ENCODE measurements at regions not wholly inside any gene's neighbourhood (a gene's known extent, or its start where the extent isn't known, plus 50 kb on each side); places are given as distances from the start of the nearest gene placed in this dataset.

DNA sequence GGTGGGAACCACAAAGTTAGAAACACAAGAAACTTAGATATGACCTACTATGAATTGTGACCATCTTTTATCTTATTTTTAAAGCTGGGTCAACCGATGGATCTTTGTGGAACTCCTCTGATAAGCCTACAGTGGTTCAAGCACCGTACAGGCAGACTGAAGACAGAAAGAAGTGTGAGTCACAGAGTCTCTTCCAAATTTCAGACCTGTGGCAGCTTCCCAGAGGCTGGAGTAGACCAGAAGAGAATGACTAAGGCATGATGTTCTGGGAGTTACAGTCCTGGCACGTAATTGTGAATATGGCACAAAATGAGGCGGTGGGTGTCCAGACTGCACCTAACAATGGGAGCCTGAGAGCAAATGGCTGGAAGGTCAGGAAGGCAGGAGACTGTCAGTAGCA is 70.0 kb downstream of the LMO4 start:
- no peak overlapping the region for H3K4me3 Mint-ChIP-seq (ENCODE audit: unreplicated experiment)
- CTCF ChIA-PET: interaction anchor here (0.7 to 1.0 kb wide), 2 partner anchors 12 to 39 kb away, joined by 3 read pairs; no protein-coding TSS in a partner anchor
- H3K36me3 Mint-ChIP-seq (ENCODE audit: insufficient read depth, unreplicated experiment): no peaks in the 10 kb centered on the region
- H3K27me3 Mint-ChIP-seq (ENCODE audit: insufficient read depth, unreplicated experiment): no peaks in the 10 kb centered on the region
- no TSS peak for BruUV-seq (replicated peaks)
- peaks cover 13% of the 10 kb centered on the region for H3K4me1 Mint-ChIP-seq (ENCODE audit: insufficient read depth, unreplicated experiment)
- peak overlapping the region; percentile 86 for H3K27ac Mint-ChIP-seq (ENCODE audit: low read depth, unreplicated experiment)
- POLR2A ChIA-PET: interaction anchor here (0.7 to 3.2 kb wide), 10 partner anchors 22 to 905 kb away, joined by 3 to 23 read pairs (median 4); partner anchors contain the start of gene LMO4
- intact Hi-C loops (cut with micrococcal nuclease): loop anchor here (5.0 kb wide), 1 partner anchor 66 kb away; no protein-coding TSS in a partner anchor
- no peaks in the 10 kb centered on the region for H3K9me3 Mint-ChIP-seq (ENCODE audit: unreplicated experiment)
- TF ChIP-seq, protein P1, sequence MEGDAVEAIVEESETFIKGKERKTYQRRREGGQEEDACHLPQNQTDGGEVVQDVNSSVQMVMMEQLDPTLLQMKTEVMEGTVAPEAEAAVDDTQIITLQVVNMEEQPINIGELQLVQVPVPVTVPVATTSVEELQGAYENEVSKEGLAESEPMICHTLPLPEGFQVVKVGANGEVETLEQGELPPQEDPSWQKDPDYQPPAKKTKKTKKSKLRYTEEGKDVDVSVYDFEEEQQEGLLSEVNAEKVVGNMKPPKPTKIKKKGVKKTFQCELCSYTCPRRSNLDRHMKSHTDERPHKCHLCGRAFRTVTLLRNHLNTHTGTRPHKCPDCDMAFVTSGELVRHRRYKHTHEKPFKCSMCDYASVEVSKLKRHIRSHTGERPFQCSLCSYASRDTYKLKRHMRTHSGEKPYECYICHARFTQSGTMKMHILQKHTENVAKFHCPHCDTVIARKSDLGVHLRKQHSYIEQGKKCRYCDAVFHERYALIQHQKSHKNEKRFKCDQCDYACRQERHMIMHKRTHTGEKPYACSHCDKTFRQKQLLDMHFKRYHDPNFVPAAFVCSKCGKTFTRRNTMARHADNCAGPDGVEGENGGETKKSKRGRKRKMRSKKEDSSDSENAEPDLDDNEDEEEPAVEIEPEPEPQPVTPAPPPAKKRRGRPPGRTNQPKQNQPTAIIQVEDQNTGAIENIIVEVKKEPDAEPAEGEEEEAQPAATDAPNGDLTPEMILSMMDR (IDR thresholded peaks at IDR 0.05; ENCODE audit: unreplicated experiment): no peak
- DNase-seq (ENCODE audit: unreplicated experiment): peak; percentile 87

DNA sequence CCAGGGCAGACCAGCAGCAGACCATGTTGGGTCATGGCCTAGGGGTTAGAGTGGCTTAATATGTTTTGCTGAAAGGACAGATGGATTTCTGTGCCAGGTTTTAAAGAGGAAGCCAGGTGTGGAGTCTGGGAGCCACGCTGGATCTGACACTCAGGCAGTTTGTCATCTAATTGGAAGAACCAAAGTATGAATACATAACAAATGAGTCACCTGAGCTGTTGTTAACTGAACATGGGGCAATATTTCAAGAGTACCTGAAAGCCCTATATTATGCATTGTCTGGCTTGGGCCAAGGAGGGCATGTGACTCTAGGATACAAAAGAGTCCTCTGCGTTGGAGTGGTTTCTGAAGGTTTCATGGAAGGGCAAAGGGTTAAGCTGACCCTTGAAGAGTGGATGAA is 70.6 kb downstream of the LMO4 start:
- ChIA-PET POLR2A (interaction anchor here (0.6 to 3.2 kb wide), 11 partner anchors 10 to 904 kb away, joined by 3 to 23 read pairs (median 4); partner anchors contain the start of gene LMO4), CTCF (interaction anchor here (0.6 to 1.7 kb wide), 6 partner anchors 9 to 554 kb away, joined by 3 to 5 read pairs (median 3); no protein-coding TSS in a partner anchor)
- Mint-ChIP-seq H3K27me3 (ENCODE audit: insufficient read depth, unreplicated experiment) (no peaks in the 10 kb centered on the region), H3K9me3 (ENCODE audit: unreplicated experiment) (no peaks in the 10 kb centered on the region), H3K4me3 (ENCODE audit: unreplicated experiment) (no peak overlapping the region), H3K36me3 (ENCODE audit: insufficient read depth, unreplicated experiment) (no peaks in the 10 kb centered on the region), H3K27ac (ENCODE audit: low read depth, unreplicated experiment) (peak overlapping the region; percentile 86), H3K4me1 (ENCODE audit: insufficient read depth, unreplicated experiment) (peaks cover 19% of the 10 kb centered on the region)
- no TSS peak for BruUV-seq (replicated peaks)
- TF ChIP-seq, protein P1 (IDR thresholded peaks at IDR 0.05; ENCODE audit: unreplicated experiment): no peak
- DNase-seq (ENCODE audit: unreplicated experiment): peak; percentile 82
- intact Hi-C loops (cut with micrococcal nuclease): loop anchor here (5.0 kb wide), 1 partner anchor 67 kb away; no protein-coding TSS in a partner anchor

DNA sequence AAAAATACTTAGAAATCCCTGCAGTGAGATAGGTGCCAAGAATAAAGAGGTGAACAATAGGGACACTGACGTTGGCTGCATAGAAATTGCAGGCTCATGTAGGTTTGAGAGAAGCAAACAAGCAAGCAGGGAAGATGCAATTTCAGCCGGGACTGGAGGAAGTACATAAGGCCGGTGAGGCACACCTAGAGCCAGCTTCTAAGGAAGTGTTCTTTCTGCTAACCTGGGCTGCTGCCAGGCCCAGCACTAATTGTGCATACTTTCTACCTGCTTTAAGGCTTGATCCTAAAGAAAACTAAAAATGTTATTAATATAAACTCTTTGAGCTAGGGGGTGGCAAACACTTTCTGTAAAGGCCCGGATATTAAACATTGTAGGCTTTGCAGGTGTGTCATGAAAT is 71.0 kb downstream of the LMO4 start:
- ChIA-PET CTCF (interaction anchor here (0.5 to 1.7 kb wide), 5 partner anchors 9 to 568 kb away, joined by 3 to 5 read pairs (median 3); no protein-coding TSS in a partner anchor), POLR2A (interaction anchor here (0.6 to 3.2 kb wide), 7 partner anchors 10 to 661 kb away, joined by 3 to 23 read pairs (median 4); partner anchors contain the start of gene LMO4)
- Mint-ChIP-seq H3K27me3 (ENCODE audit: insufficient read depth, unreplicated experiment) (no peaks in the 10 kb centered on the region), H3K27ac (ENCODE audit: low read depth, unreplicated experiment) (peak overlapping the region; percentile 86), H3K4me1 (ENCODE audit: insufficient read depth, unreplicated experiment) (peaks cover 22% of the 10 kb centered on the region), H3K36me3 (ENCODE audit: insufficient read depth, unreplicated experiment) (no peaks in the 10 kb centered on the region), H3K4me3 (ENCODE audit: unreplicated experiment) (no peak overlapping the region), H3K9me3 (ENCODE audit: unreplicated experiment) (no peaks in the 10 kb centered on the region)
- no peak for DNase-seq (ENCODE audit: unreplicated experiment)
- no TSS peak for BruUV-seq (replicated peaks)
- TF ChIP-seq, protein P1 (IDR thresholded peaks at IDR 0.05; ENCODE audit: unreplicated experiment): no peak
- intact Hi-C loops (cut with micrococcal nuclease): loop anchor here (5.0 kb wide), 1 partner anchor 67 kb away; no protein-coding TSS in a partner anchor

DNA sequence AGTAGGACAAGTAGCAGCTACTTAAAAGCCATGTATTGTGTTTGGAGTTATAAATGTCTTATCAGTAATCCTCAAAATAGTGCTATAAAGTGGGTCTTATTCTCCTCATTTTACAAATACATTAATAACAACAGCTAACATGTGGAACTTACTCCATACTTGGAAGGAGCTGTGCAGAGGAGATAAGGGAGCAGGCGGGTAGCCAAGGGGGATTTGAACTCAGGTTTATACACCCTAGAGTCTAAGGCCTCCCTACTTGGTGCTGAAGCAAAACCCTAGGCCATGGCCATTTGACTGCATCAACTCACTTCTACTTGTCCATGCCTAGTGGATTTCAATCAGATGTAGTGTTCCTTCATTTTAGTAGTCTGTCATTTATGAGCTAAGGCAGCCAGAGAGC is 72.1 kb downstream of the LMO4 start:
- no peak overlapping the region for H3K4me3 Mint-ChIP-seq (ENCODE audit: unreplicated experiment)
- POLR2A ChIA-PET: interaction anchor here (1.0 to 3.2 kb wide), 3 partner anchors 23 to 71 kb away, joined by 4 to 23 read pairs (median 15); partner anchors contain the start of gene LMO4

More for the DNA sequence above, 72.1 kb downstream of the LMO4 start:
- no peak for DNase-seq (ENCODE audit: unreplicated experiment)
- no peak overlapping the region for H3K27ac Mint-ChIP-seq (ENCODE audit: low read depth, unreplicated experiment)
- no TSS peak for BruUV-seq (replicated peaks)
- CTCF ChIA-PET: interaction anchor here (1.4 to 1.7 kb wide), 2 partner anchors 8 to 553 kb away, joined by 3 to 5 read pairs; no protein-coding TSS in a partner anchor
- H3K27me3 Mint-ChIP-seq (ENCODE audit: insufficient read depth, unreplicated experiment): no peaks in the 10 kb centered on the region
- TF ChIP-seq, protein P1 (IDR thresholded peaks at IDR 0.05; ENCODE audit: unreplicated experiment): no peak
- H3K9me3 Mint-ChIP-seq (ENCODE audit: unreplicated experiment): no peaks in the 10 kb centered on the region
- intact Hi-C loops (cut with micrococcal nuclease): no loop called here
- peaks cover 22% of the 10 kb centered on the region for H3K4me1 Mint-ChIP-seq (ENCODE audit: insufficient read depth, unreplicated experiment)
- H3K36me3 Mint-ChIP-seq (ENCODE audit: insufficient read depth, unreplicated experiment): no peaks in the 10 kb centered on the region

Data from MCF 10A (cell line).